Thymus (tissue), 11 donors: ENCODE measurements at regions not wholly inside any gene's neighbourhood (a gene's known extent, or its start where the extent isn't known, plus 50 kb on each side); places are given as distances from the start of the nearest gene placed in this dataset.

ENCODE experiments used
- DNase-seq, 9 donors: peaks; one replicate each; pipeline ENCODE4 v3.0.0-alpha.2; 2013; ENCODE audit warnings: low spot score in 9 of 9, low read depth in 6 of 9, missing footprints in 1 of 9
- H3K27ac ChIP-seq, 2 donors: one replicate each; pipeline ENCODE4 v1.5.1; 2013; ENCODE audit warnings: control low read depth in 1 of 2, low read depth in 1 of 2, low read length in 1 of 2, mild to moderate bottlenecking in 1 of 2, moderate library complexity in 1 of 2
- H3K27me3 ChIP-seq, 2 donors: one replicate each; pipeline ENCODE4 v1.5.1; 2013; ENCODE audit warnings: low read length in 1 of 2; ENCODE audit not compliant: control insufficient read depth in 2 of 2, insufficient read depth in 1 of 2
- H3K36me3 ChIP-seq, 2 donors: one replicate each; pipeline ENCODE4 v1.5.1; 2013; ENCODE audit warnings: low read length in 1 of 2, mild to moderate bottlenecking in 1 of 2, moderate library complexity in 1 of 2; ENCODE audit not compliant: control insufficient read depth in 2 of 2, insufficient read depth in 2 of 2
- H3K4me1 ChIP-seq, 2 donors: one replicate each; pipeline ENCODE4 v1.5.1; 2013; ENCODE audit warnings: low read length in 2 of 2; ENCODE audit not compliant: control insufficient read depth in 2 of 2, insufficient read depth in 2 of 2
- H3K4me3 ChIP-seq, 2 donors: one replicate each; pipeline ENCODE4 v1.5.1; 2013; ENCODE audit warnings: low read length in 2 of 2, control low read depth in 1 of 2, mild to moderate bottlenecking in 1 of 2
- H3K9me3 ChIP-seq, 2 donors: one replicate each; pipeline ENCODE4 v1.5.1; 2013; ENCODE audit warnings: low read length in 1 of 2, mild to moderate bottlenecking in 1 of 2; ENCODE audit not compliant: control insufficient read depth in 2 of 2, insufficient read depth in 1 of 2
- WGBS: extraction: QIAGEN DNeasy Blood & Tissue Kit; methylation state at CpG from one replicate; pipeline ENCODE4 v1.1.7; 2013; 5-methylcytosine and 5-hydroxymethylcytosine counted together
- donor health status: healthy.

DNA sequence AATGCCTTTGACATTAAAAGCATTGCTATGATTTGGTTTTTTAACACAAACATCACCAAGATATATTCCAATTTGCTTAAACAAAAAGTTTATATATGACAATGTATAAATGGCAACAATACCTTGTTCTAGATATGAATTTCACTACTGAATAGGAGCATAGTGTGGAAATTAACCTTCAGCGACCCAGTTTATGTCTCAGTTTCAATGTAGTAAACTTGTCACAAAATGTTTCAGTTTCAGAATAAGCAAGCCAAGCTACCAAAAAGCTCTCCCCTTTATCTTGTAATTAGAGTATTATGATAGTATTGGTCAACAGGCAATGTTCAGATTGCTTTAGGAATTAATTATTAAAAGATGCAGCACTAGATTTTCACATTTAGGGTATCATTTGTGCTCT, 99.6 kb upstream of the PCDH15 start:
- Histone ChIP-seq H3K4me3 (no peak overlapping the region), H3K9me3 (no peaks in the 10 kb centered on the region), H3K4me1 (no peaks in the 10 kb centered on the region), H3K36me3 (no peaks in the 10 kb centered on the region), H3K27me3 (no peaks in the 10 kb centered on the region), H3K27ac (no peak overlapping the region)
- 84% methylated on average over 1 of the region's 1 CpG for WGBS
- no peak for DNase-seq

DNA sequence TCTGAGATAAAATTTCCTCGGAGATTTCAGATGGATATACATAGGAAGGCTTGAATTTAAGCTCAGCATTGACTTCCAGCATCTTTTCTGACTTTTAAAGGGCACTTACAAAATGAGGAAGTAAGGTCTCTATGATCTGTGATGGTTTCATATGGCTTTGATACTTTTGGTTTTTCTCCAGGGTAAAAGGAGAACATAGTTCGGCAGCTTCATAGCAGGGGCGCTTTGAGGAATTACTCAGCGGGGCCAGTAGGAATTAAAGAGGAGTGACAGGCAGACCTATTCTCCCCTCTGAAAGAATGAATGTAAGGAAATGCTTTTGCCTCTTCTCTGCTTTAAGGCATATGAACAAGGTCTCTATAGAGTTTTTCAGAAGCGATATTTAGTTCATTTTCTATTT, 80.0 kb upstream of the PCDH15 start:
- H3K36me3 ChIP-seq = no peaks in the 10 kb centered on the region

DNA sequence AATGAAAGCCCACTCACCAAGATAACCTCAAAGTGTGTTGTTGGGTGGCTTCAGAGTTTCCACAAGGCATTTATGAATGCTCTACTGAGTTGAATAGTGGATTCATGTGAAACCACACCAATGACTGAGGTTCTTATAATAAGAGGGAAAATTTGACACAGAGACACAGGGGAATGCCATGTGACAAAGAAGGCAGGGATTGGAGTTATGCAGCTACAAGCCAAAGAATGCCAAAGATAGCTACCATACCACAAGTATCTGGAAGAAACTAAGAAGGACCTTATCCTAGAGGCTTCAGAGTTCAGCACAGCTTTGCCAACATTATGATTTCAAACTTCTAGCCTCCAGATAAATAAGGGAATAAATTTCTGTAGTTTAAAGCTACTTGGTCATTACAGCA, 68.0 kb upstream of the PCDH15 start:
- Histone ChIP-seq H3K36me3 (no peaks in the 10 kb centered on the region), H3K27me3 (no peaks in the 10 kb centered on the region), H3K4me1 (no peaks in the 10 kb centered on the region), H3K9me3 (no peaks in the 10 kb centered on the region), H3K4me3 (no peak overlapping the region), H3K27ac (no peak overlapping the region)
- DNase-seq = no peak

More for the DNA sequence above, 80.0 kb upstream of the PCDH15 start:
- H3K27ac ChIP-seq = no peak overlapping the region
- H3K9me3 ChIP-seq = no peaks in the 10 kb centered on the region
- no peaks in the 10 kb centered on the region for H3K27me3 ChIP-seq
- DNase-seq = no peak
- H3K4me3 ChIP-seq = no peak overlapping the region
- no peaks in the 10 kb centered on the region for H3K4me1 ChIP-seq
- 37% methylated on average over 5 of the region's 5 CpGs for WGBS

DNA sequence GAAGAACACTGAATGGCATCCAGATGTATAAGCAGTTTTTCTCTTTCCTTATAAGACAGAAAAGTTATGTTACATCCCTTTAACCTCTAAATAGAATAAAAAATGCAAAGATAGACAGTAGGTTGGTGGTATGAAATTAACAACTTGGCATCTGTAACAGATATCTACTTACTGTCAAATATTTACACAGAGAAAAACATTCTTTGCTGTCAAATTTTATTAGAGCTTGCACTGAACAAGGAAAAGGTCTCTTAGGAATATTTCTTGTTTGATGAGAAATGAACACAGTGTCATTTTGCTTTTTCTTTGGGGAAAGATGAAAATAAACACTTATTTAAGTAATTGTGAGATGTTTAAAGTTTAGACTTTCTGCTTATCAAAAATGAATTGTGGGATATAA, 65.6 kb upstream of the PCDH15 start:
- no peaks in the 10 kb centered on the region for H3K27me3 ChIP-seq
- DNase-seq = no peak
- H3K27ac ChIP-seq = no peak overlapping the region
- H3K4me3 ChIP-seq = no peak overlapping the region
- H3K9me3 ChIP-seq = no peaks in the 10 kb centered on the region
- no peaks in the 10 kb centered on the region for H3K36me3 ChIP-seq
- H3K4me1 ChIP-seq = no peaks in the 10 kb centered on the region

GRCh38 chr10:54854843-54855242, 53.8 kb upstream of the PCDH15 start:
- no peak for DNase-seq
- no peaks in the 10 kb centered on the region for H3K27me3 ChIP-seq
- H3K4me1 ChIP-seq = no peaks in the 10 kb centered on the region
- H3K9me3 ChIP-seq = peaks cover 0 to 3% of the 10 kb centered on the region in 2 donors
- no peak overlapping the region for H3K4me3 ChIP-seq
- no peak overlapping the region for H3K27ac ChIP-seq
- WGBS = 87% methylated on average over 3 of the region's 3 CpGs
- no peaks in the 10 kb centered on the region for H3K36me3 ChIP-seq

- H3K27ac ChIP-seq = no peak overlapping the region
- WGBS = 95% methylated on average over 3 of the region's 3 CpGs
- H3K4me1 ChIP-seq = no peaks in the 10 kb centered on the region
- H3K4me3 ChIP-seq = no peak overlapping the region
- DNase-seq = no peak
- no peaks in the 10 kb centered on the region for H3K27me3 ChIP-seq
- H3K36me3 ChIP-seq = no peaks in the 10 kb centered on the region
- H3K9me3 ChIP-seq = peaks cover 0 to 3% of the 10 kb centered on the region in 2 donors
Measured at GRCh38 chr10:54854389-54854788, 53.4 kb upstream of the PCDH15 start.

- 93% methylated on average over 6 of the region's 6 CpGs for WGBS
- Histone ChIP-seq H3K27me3 (no peaks in the 10 kb centered on the region), H3K4me3 (no peak overlapping the region), H3K27ac (no peak overlapping the region), H3K36me3 (no peaks in the 10 kb centered on the region), H3K4me1 (no peaks in the 10 kb centered on the region), H3K9me3 (peaks cover 0 to 3% of the 10 kb centered on the region in 2 donors)
- no peak for DNase-seq
Measured at GRCh38 chr10:54853883-54854282, 52.9 kb upstream of the PCDH15 start.
